MM.1S (cell line): ENCODE measurements at regions not wholly inside any gene's neighbourhood (a gene's known extent, or its start where the extent isn't known, plus 50 kb on each side); places are given as distances from the start of the nearest gene placed in this dataset.

Experiments used
- DNase-seq: peaks from one replicate; pipeline ENCODE4 v3.0.0-alpha.2; 2015
- H2AFZ ChIP-seq: fragments of 300-600 bp; sonication (generic); 2 replicates; pipeline ENCODE4 v1.6.0; 2016; ENCODE audit warnings: antibody characterized with exemption, low read length
- H3F3A ChIP-seq: fragments of 300-600 bp; sonication (generic); 2 replicates; pipeline ENCODE4 v1.6.1; 2016; ENCODE audit warnings: mild to moderate bottlenecking, antibody characterized with exemption, low read length, moderate library complexity, mixed read lengths; ENCODE audit not compliant: insufficient read depth
- H3K27ac ChIP-seq: fragments of 300-600 bp; sonication (generic); 2 replicates; pipeline ENCODE4 v1.5.1; 2016; ENCODE audit warnings: mild to moderate bottlenecking, low read length
- H3K27me3 ChIP-seq: fragments of 300-600 bp; sonication (generic); replicated peaks from 2 replicates; pipeline ENCODE4 v1.6.0; 2016; ENCODE audit warnings: low read length; ENCODE audit not compliant: insufficient read depth
- H3K36me3 ChIP-seq: fragments of 300-600 bp; sonication (generic); replicated peaks from 2 replicates; pipeline ENCODE4 v1.6.1; 2016; ENCODE audit warnings: mild to moderate bottlenecking, low read length, mixed read lengths; ENCODE audit not compliant: insufficient read depth
- H3K4me1 ChIP-seq: fragments of 300-600 bp; sonication (generic); 2 replicates; pipeline ENCODE4 v1.6.1; 2016; ENCODE audit warnings: low read length, mixed read lengths
- H3K4me2 ChIP-seq: fragments of 300-600 bp; sonication (generic); 2 replicates; pipeline ENCODE4 v1.6.0; 2016; ENCODE audit warnings: low read depth, low read length
- H3K4me3 ChIP-seq: fragments of 300-600 bp; sonication (generic); 2 replicates; pipeline ENCODE4 v1.5.1; 2016; ENCODE audit warnings: low read length, mixed read lengths
- H3K79me2 ChIP-seq: fragments of 300-600 bp; sonication (generic); 2 replicates; pipeline ENCODE4 v1.6.1; 2016; ENCODE audit warnings: mixed run types, low read length, mixed read lengths
- H3K9ac ChIP-seq: fragments of 300-600 bp; sonication (generic); 2 replicates; pipeline ENCODE4 v1.6.1; 2016; ENCODE audit warnings: low read length, mixed read lengths
- H3K9me2 ChIP-seq: fragments of 300-600 bp; sonication (generic); replicated peaks from 2 replicates; pipeline ENCODE4 v1.6.1; 2016; ENCODE audit warnings: mild to moderate bottlenecking, low read length, mixed read lengths; ENCODE audit not compliant: insufficient read depth
- H3K9me3 ChIP-seq: fragments of 300-600 bp; sonication (generic); replicated peaks from 2 replicates; pipeline ENCODE4 v1.6.1; 2016; ENCODE audit warnings: mild to moderate bottlenecking, low read length, mixed read lengths; ENCODE audit not compliant: insufficient read depth
- H4K20me1 ChIP-seq: fragments of 300-600 bp; sonication (generic); 2 replicates; pipeline ENCODE4 v1.6.1; 2016; ENCODE audit warnings: mild to moderate bottlenecking, low read length, moderate library complexity, mixed read lengths; ENCODE audit not compliant: insufficient read depth
- EZH2 ChIP-seq: fragments of 300-600 bp; sonication (generic); optimal IDR thresholded peaks from 2 replicates; pipeline ENCODE3; 2017; ENCODE audit warnings: low read depth, mild to moderate bottlenecking, antibody characterized with exemption, low read length, mixed read lengths
- EZH2phosphoT487 ChIP-seq: fragments of 300-600 bp; sonication (generic); IDR thresholded peaks from 2 replicates; pipeline ENCODE4 v1.6.1; 2018; ENCODE audit warnings: antibody characterized with exemption, low read length
- TF ChIP-seq, protein P1 (sequence below): fragments of 300-600 bp; sonication (generic); IDR thresholded peaks from 2 replicates; pipeline ENCODE4 v1.5.1; 2016; ENCODE audit warnings: antibody characterized with exemption, low read length, mixed read lengths

DNA sequence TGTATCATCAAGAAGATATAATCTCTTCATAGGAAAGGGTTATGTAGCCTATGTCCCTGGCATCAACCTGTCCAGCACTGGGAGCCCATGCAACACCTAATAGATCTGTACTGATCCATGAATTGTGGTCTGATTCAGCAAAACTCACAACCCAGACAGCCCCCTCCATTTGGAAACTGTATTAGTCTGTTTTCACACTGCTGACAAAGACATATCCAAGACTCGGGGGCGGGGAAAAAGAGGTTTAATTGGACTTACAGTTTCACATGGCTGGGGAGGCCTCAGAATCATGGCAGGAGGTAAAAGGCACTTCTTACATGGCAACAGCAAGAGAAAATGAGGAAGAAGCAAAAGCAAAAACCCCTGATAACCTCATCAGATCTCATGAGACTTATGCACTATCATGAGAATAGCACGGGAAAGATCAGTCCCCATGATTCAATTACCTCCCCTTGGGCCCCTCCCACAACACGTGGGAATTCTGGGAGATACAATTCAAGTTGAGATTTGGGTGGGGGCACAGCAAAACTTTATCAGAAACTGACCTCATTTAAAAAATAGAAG is 83.3 kb downstream of the TRIM42 start:
- no peaks in the 10 kb centered on the region for H3K9me3 ChIP-seq
- no peak overlapping the region for H3K4me2 ChIP-seq
- no peaks in the 10 kb centered on the region for H3K9me2 ChIP-seq

DNA sequence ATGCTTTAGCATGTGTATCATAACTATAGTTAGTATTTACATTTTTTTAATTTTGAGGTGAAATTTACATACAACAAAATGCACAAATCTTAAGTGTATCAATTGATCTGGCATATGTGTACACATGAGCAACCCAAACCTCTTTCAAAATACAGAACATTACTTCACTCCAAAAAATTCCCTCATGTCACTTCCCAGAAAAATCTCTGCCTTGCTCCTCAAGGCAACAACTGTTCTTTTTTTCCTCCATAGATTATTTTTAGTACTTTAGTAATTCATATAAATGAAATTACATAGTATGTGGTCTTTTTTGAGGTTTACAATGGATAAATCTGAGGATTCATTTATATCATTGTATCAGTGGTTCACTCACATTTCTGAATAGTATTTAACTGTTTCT is 84.9 kb downstream of the TRIM42 start:
- no peaks in the 10 kb centered on the region for H3K27me3 ChIP-seq
- H3K4me3 ChIP-seq, result no peak overlapping the region
- no peak overlapping the region for H3K4me2 ChIP-seq
- TF ChIP-seq EZH2, result no peak
- TF ChIP-seq, protein P1, sequence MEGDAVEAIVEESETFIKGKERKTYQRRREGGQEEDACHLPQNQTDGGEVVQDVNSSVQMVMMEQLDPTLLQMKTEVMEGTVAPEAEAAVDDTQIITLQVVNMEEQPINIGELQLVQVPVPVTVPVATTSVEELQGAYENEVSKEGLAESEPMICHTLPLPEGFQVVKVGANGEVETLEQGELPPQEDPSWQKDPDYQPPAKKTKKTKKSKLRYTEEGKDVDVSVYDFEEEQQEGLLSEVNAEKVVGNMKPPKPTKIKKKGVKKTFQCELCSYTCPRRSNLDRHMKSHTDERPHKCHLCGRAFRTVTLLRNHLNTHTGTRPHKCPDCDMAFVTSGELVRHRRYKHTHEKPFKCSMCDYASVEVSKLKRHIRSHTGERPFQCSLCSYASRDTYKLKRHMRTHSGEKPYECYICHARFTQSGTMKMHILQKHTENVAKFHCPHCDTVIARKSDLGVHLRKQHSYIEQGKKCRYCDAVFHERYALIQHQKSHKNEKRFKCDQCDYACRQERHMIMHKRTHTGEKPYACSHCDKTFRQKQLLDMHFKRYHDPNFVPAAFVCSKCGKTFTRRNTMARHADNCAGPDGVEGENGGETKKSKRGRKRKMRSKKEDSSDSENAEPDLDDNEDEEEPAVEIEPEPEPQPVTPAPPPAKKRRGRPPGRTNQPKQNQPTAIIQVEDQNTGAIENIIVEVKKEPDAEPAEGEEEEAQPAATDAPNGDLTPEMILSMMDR, result no peak
- no peak for TF ChIP-seq EZH2phosphoT487
- H3K4me1 ChIP-seq, result peaks cover 40% of the 10 kb centered on the region
- peaks cover 9% of the 10 kb centered on the region; the same call in 1 of the 2 replicates for H3F3A ChIP-seq
- no peaks in the 10 kb centered on the region for H3K9me2 ChIP-seq
- DNase-seq, result no peak
- no peak overlapping the region for H2AFZ ChIP-seq
- H3K9me3 ChIP-seq, result no peaks in the 10 kb centered on the region
- no peaks in the 10 kb centered on the region for H3K36me3 ChIP-seq
- no peak overlapping the region for H3K27ac ChIP-seq
- no peaks in the 10 kb centered on the region for H3K79me2 ChIP-seq
- no peaks in the 10 kb centered on the region for H4K20me1 ChIP-seq
- H3K9ac ChIP-seq, result no peak overlapping the region

More for the DNA sequence above, 83.3 kb downstream of the TRIM42 start:
- Histone ChIP-seq H3K79me2 (no peaks in the 10 kb centered on the region), H3K4me1 (peaks cover 53% of the 10 kb centered on the region), H2AFZ (no peak overlapping the region), H3K4me3 (no peak overlapping the region), H3K36me3 (no peaks in the 10 kb centered on the region), H3K27ac (no peak overlapping the region), H3F3A (peaks cover 25% of the 10 kb centered on the region), H3K9ac (no peak overlapping the region), H3K27me3 (no peaks in the 10 kb centered on the region), H4K20me1 (no peaks in the 10 kb centered on the region)
- TF ChIP-seq EZH2phosphoT487 (no peak), EZH2 (no peak)
- TF ChIP-seq, protein P1, result no peak
- no peak for DNase-seq

DNA sequence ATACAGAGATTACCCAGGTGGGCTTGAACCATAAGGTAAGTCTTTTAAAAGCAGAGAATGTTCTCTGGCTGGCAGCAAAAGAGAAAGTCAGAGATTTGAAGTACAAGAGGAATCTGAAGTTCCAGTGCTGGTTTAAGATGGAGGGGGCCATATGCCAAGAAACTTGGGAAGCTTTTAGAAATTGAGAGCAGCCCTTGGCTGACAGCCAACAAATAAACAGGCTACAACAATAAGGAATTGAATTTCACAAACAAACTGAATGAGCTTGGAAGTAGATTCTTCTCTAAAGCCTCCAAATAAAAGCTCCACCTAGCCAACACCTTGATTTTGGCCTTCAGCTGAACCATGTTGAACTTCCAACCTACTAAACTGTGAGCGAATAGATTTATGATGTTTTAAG is 85.7 kb downstream of the TRIM42 start:
- H2AFZ ChIP-seq, result no peak overlapping the region
- DNase-seq, result no peak

More for the DNA sequence above, 85.7 kb downstream of the TRIM42 start:
- H3F3A ChIP-seq, result peaks cover 8% of the 10 kb centered on the region; the same call in 1 of the 2 replicates
- H3K4me1 ChIP-seq, result peaks cover 33% of the 10 kb centered on the region
- H3K9me2 ChIP-seq, result no peaks in the 10 kb centered on the region
- no peak for TF ChIP-seq EZH2phosphoT487
- TF ChIP-seq, protein P1, result no peak
- no peak for TF ChIP-seq EZH2
- H3K79me2 ChIP-seq, result no peaks in the 10 kb centered on the region
- H3K4me3 ChIP-seq, result no peak overlapping the region
- no peak overlapping the region for H3K4me2 ChIP-seq
- H3K36me3 ChIP-seq, result no peaks in the 10 kb centered on the region
- H4K20me1 ChIP-seq, result no peaks in the 10 kb centered on the region
- no peak overlapping the region for H3K9ac ChIP-seq
- H3K9me3 ChIP-seq, result no peaks in the 10 kb centered on the region
- no peaks in the 10 kb centered on the region for H3K27me3 ChIP-seq
- no peak overlapping the region for H3K27ac ChIP-seq
